Fibroblast of mammary gland (primary cell): ENCODE measurements at regions not wholly inside any gene's neighbourhood (a gene's known extent, or its start where the extent isn't known, plus 50 kb on each side); places are given as distances from the start of the nearest gene placed in this dataset.

Experiments used
- DNase-seq: peaks from one replicate; pipeline ENCODE4 v3.0.0-alpha.2; 2010; ENCODE audit warnings: low read depth
- H3K4me3 ChIP-seq: 2 replicates; pipeline ENCODE4 v1.5.1; 2011; ENCODE audit warnings: low read depth, mild to moderate bottlenecking, low read length, moderate library complexity; ENCODE audit not compliant: control insufficient read depth
- TF ChIP-seq, protein P1 (sequence below): conservative IDR thresholded peaks from 2 replicates; pipeline ENCODE4 v1.5.1; 2011; ENCODE audit warnings: low read depth, low read length, inconsistent platforms; ENCODE audit not compliant: control insufficient read depth, insufficient read depth

GRCh38 chr10:71006506-71006905 is 118.1 kb upstream of the PCBD1 start:
- no peak overlapping the region for H3K4me3 ChIP-seq
- no peak for DNase-seq
- TF ChIP-seq, protein P1, sequence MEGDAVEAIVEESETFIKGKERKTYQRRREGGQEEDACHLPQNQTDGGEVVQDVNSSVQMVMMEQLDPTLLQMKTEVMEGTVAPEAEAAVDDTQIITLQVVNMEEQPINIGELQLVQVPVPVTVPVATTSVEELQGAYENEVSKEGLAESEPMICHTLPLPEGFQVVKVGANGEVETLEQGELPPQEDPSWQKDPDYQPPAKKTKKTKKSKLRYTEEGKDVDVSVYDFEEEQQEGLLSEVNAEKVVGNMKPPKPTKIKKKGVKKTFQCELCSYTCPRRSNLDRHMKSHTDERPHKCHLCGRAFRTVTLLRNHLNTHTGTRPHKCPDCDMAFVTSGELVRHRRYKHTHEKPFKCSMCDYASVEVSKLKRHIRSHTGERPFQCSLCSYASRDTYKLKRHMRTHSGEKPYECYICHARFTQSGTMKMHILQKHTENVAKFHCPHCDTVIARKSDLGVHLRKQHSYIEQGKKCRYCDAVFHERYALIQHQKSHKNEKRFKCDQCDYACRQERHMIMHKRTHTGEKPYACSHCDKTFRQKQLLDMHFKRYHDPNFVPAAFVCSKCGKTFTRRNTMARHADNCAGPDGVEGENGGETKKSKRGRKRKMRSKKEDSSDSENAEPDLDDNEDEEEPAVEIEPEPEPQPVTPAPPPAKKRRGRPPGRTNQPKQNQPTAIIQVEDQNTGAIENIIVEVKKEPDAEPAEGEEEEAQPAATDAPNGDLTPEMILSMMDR, result no peak

DNA sequence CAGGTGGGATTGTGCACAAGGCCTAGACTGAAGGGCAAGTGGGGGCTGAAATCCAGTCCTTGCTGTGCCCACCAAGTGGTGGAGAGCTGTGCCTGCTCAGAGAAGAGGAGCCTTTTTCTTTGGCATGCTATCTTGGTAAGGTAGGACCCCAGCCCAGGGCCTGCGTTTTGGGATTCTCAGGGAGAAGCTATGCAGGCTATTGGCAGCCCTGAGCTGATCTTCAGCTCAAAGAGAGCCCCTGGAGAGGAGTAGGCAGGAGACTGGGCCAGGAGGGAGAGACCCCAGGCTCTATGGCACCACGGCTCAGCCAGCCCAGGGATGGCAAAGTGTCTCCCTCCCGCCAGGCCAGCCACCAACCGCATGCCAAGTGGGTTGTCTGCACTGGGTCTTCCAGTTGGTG is 119.2 kb upstream of the PCBD1 start:
- TF ChIP-seq, protein P1, result no peak
- no peak for DNase-seq

GRCh38 chr10:71008150-71008549 is 119.8 kb upstream of the PCBD1 start:
- TF ChIP-seq, protein P1, result no peak
- H3K4me3 ChIP-seq, result no peak overlapping the region
- DNase-seq, result no peak

More for the DNA sequence above, 119.2 kb upstream of the PCBD1 start:
- no peak overlapping the region for H3K4me3 ChIP-seq

DNA sequence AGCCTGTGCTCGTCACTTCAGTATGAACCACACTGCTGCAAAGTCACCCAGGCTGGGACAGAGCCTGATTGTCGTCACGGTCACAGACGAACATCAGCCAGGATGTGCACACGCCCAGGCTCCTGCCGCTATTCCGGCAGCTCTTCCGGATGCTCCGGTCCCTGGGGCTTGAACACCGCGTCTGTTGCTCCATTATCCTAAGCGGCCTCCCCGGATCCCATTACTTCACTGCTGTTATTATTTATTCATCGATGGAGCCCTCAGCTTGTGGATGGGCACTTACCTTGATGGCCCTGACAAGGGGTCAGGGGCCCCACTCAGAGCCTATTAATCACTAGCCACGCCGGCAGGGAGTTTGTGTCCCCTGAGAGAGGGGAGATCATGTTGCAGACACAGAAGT is 120.8 kb upstream of the PCBD1 start:
- TF ChIP-seq, protein P1, result no peak
- H3K4me3 ChIP-seq, result no peak overlapping the region
- DNase-seq, result no peak

DNA sequence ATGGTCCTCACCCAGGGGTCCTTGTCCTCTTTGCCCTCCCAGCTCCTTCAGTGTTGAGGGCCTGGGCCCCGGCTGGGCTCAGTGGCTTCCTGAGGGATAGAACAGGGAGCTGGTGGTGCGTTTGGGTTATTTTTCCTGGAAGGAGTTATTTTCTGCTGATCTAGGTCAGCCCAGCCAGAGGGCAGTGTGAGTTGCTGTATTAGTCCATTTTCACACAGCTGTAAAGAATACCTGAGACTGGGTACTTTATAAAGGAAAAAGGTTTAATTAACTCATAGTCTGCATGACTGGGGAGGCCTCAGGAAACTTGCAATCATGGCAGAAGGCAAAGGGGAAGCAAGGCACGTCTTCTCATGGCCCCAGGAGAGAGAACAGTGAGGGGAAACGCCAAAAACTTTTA is 122.4 kb upstream of the PCBD1 start:
- TF ChIP-seq, protein P1, result no peak
- H3K4me3 ChIP-seq, result no peak overlapping the region
- no peak for DNase-seq

DNA sequence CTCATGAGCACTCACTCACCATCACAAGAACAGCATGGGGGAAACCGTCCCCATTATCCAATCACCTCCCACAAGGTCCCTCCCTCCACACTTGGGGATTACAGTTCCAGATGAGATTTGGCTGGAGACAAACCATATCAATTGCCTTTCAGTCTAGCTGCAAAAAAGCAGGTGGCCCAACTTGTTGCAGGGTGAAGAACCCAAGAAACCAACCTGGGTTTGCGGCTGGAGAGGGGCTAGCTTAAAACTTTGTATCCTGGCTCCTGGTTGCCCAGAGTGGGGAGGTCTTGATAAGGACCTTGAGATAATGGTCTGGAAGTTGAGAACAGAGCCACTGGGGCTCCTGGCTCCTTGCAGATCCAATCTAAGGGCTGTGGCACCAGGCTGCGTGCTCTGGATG is 122.8 kb upstream of the PCBD1 start:
- TF ChIP-seq, protein P1, result no peak
- no peak for DNase-seq
- no peak overlapping the region for H3K4me3 ChIP-seq
